GM12891 (cell line): ENCODE measurements at regions not wholly inside any gene's neighbourhood (a gene's known extent, or its start where the extent isn't known, plus 50 kb on each side); places are given as distances from the start of the nearest gene placed in this dataset.

ENCODE experiments used
- POLR2AphosphoS5 ChIP-seq: IDR thresholded peaks from 2 replicates; pipeline ENCODE4 v1.6.1; 2011; ENCODE audit warnings: low read depth, low read length, control low read depth
- POU2F2 ChIP-seq: IDR thresholded peaks from 2 replicates; pipeline ENCODE4 v1.6.1; 2011; ENCODE audit warnings: low read depth, mild to moderate bottlenecking, control low read depth, low read length, moderate library complexity

DNA sequence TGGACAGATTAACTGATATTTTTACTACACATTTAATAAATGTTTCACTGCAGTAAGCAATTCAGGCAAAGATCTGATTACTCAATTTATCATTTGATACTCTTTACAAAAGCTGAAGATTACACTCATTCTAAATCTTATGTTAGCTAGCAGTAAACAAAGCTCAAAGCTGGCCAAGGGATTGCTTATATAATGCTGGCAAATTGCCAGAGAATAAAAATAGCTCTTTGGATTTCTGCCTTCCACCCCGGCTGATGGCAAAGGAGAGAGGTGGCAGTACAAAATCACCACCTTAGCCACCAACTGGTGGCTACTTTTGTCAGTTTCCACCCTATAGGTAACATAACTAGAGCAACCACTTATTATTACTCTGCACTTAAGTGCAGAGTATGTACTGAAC is 320.5 kb downstream of the FSIP2 start:
- TF ChIP-seq POU2F2: no peak
- TF ChIP-seq POLR2AphosphoS5: no peak
